Ovary (tissue), 3 donors: ENCODE measurements at regions not wholly inside any gene's neighbourhood (a gene's known extent, or its start where the extent isn't known, plus 50 kb on each side); places are given as distances from the start of the nearest gene placed in this dataset.

Experiments used
- POLR2A ChIP-seq: fragments of 450-650 bp; IDR thresholded peaks from one replicate; pipeline ENCODE4 v1.6.1; 2017; ENCODE audit warnings: antibody characterized with exemption, mild to moderate bottlenecking, moderate library complexity
- TF ChIP-seq, protein P1 (sequence below), 3 donors: fragments of 450-650 bp in 2 of 3; fragments of 200-600 bp in 1 of 3; IDR thresholded peaks; one replicate each; pipeline versions ENCODE4 v1.5.1 to v1.8.0; 2016 to 2022; ENCODE audit warnings: antibody characterized with exemption in 3 of 3, mild to moderate bottlenecking in 1 of 3
- donor health status: DM: no; HTN: no; CAD: no.

DNA sequence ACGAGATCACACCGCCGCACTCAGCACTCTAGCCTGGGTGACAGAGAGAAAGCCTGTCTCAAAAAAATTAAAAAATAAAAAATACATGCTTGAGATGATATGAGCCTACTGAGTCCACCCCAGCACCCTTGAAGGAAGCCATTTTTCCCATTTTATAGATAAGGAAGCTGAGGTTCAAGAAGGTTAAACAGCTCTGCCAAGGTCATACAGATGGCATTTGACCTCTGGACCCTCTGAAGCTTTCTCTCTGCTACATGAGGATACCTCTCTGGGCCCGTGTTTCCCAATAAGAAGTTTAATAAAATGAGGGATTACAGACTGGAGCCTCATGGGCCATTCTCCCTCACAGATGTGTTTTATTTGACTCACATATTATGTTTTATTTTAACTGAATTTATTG is 53.9 kb upstream of the PNMA1 start:
- TF ChIP-seq, protein P1, sequence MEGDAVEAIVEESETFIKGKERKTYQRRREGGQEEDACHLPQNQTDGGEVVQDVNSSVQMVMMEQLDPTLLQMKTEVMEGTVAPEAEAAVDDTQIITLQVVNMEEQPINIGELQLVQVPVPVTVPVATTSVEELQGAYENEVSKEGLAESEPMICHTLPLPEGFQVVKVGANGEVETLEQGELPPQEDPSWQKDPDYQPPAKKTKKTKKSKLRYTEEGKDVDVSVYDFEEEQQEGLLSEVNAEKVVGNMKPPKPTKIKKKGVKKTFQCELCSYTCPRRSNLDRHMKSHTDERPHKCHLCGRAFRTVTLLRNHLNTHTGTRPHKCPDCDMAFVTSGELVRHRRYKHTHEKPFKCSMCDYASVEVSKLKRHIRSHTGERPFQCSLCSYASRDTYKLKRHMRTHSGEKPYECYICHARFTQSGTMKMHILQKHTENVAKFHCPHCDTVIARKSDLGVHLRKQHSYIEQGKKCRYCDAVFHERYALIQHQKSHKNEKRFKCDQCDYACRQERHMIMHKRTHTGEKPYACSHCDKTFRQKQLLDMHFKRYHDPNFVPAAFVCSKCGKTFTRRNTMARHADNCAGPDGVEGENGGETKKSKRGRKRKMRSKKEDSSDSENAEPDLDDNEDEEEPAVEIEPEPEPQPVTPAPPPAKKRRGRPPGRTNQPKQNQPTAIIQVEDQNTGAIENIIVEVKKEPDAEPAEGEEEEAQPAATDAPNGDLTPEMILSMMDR (IDR thresholded peaks at IDR 0.05), result no peak
- no peak for TF ChIP-seq POLR2A
